Stomach (tissue), 8 donors: ENCODE measurements at regions not wholly inside any gene's neighbourhood (a gene's known extent, or its start where the extent isn't known, plus 50 kb on each side); places are given as distances from the start of the nearest gene placed in this dataset.

Source experiments
- DNase-seq, 2 donors: peaks; one replicate each; pipeline versions ENCODE4 v3.0.0 to v3.0.0-alpha.2; 2013 to 2019
- H3K27ac ChIP-seq, 5 donors: fragments of 200-600 bp in 4 of 5; sonication (generic) in 4 of 5; one replicate each; pipeline ENCODE4 v1.5.1; 2013 to 2019; ENCODE audit warnings: mild to moderate bottlenecking in 1 of 5, moderate library complexity in 1 of 5
- H3K27me3 ChIP-seq, 3 donors: fragments of 200-600 bp; sonication (generic); one replicate each; pipeline ENCODE4 v1.5.1; 2017 to 2019; ENCODE audit warnings: mixed run types in 1 of 3
- H3K36me3 ChIP-seq, 4 donors: fragments of 200-600 bp; sonication (generic); 1 replicate in 3 of 4; 2 replicates in 1 of 4; pipeline ENCODE4 v1.5.1; 2016 to 2019
- H3K4me1 ChIP-seq, 4 donors: fragments of 200-600 bp; sonication (generic); one replicate each; pipeline ENCODE4 v1.5.1; 2016 to 2019
- H3K4me3 ChIP-seq, 4 donors: fragments of 200-600 bp; sonication (generic) in 3 of 4; one replicate each; pipeline ENCODE4 v1.5.1; 2016 to 2019; ENCODE audit warnings: mild to moderate bottlenecking in 1 of 4
- H3K9me3 ChIP-seq, 4 donors: fragments of 200-600 bp; sonication (generic); one replicate each; pipeline ENCODE4 v1.5.1; 2016 to 2019
- CTCF ChIP-seq, 7 experiments: fragments of 450-650 bp in 4 of 7; fragments of 200-600 bp in 3 of 7; sonication (generic) in 3 of 7; IDR thresholded peaks; one replicate each; pipeline ENCODE4 v1.5.1; 2016 to 2019; ENCODE audit warnings: antibody characterized with exemption in 7 of 7, control low read depth in 2 of 7, mild to moderate bottlenecking in 1 of 7
- EP300 ChIP-seq: sonication (generic); formaldehyde crosslinking; IDR thresholded peaks from one replicate; pipeline ENCODE4 v1.6.1; 2017; ENCODE audit warnings: antibody characterized with exemption
- POLR2A ChIP-seq, 4 donors: fragments of 450-650 bp; IDR thresholded peaks; one replicate each; pipeline ENCODE4 v1.6.1; 2016; ENCODE audit warnings: antibody characterized with exemption in 4 of 4, control low read depth in 2 of 4, mild to moderate bottlenecking in 1 of 4, moderate library complexity in 1 of 4
- POLR2AphosphoS5 ChIP-seq, 3 donors: sonication (generic); formaldehyde crosslinking; IDR thresholded peaks; one replicate each; pipeline ENCODE4 v1.6.1; 2016; ENCODE audit warnings: antibody characterized with exemption in 3 of 3
- WGBS, 5 donors: extraction: QIAGEN DNeasy Blood & Tissue Kit in 3 of 5; methylation state at CpG; one replicate each; pipeline versions ENCODE4 v1.1.5 to v1.1.7; 2013 to 2018; 5-methylcytosine and 5-hydroxymethylcytosine counted together
- intact Hi-C: fragments of 100-400 bp; cut with DNase I; formaldehyde crosslinking; loops from one replicate; pipeline ENCODE4 v1.15.1; 2023; ENCODE audit warnings: low total_unique reads
- donor health status: healthy with polysubstance abuse.
- donor health status: Bipolar disorder and iron deficiency.
- donor health status: healthy.

- H3K27me3 ChIP-seq = no peaks in the 10 kb centered on the region
- H3K36me3 ChIP-seq = no peaks in the 10 kb centered on the region
- H3K4me3 ChIP-seq = no peak overlapping the region
- 29 to 58% (median 55%) methylated on average over 10 of the region's 10 CpGs for WGBS, 5 donors
- H3K9me3 ChIP-seq = peaks cover 0 to 15% (median 5%) of the 10 kb centered on the region in 4 donors
- no peaks in the 10 kb centered on the region for H3K4me1 ChIP-seq
- intact Hi-C loops = no loop called here
- DNase-seq = peak in 1 of 2 donors; percentile 57
- TF ChIP-seq EP300 = no peak
- no peak for TF ChIP-seq POLR2AphosphoS5 (IDR thresholded peaks at IDR 0.05)
- no peak for TF ChIP-seq CTCF (IDR thresholded peaks at IDR 0.05)
- no peak for TF ChIP-seq POLR2A (IDR thresholded peaks at IDR 0.05)
- H3K27ac ChIP-seq = no peak overlapping the region
Observed at GRCh38 chr18:76098674-76099411, 396.2 kb downstream of the ZNF516 start.

- Histone ChIP-seq H3K4me1 (no peaks in the 10 kb centered on the region), H3K4me3 (no peak overlapping the region), H3K9me3 (peaks cover 0 to 21% (median 9%) of the 10 kb centered on the region in 4 donors), H3K36me3 (no peaks in the 10 kb centered on the region), H3K27ac (no peak overlapping the region), H3K27me3 (no peaks in the 10 kb centered on the region)
- DNase-seq = no peak
- 75 to 84% (median 81%) methylated on average over 11 to 12 of the region's 12 CpGs for WGBS, 5 donors
- TF ChIP-seq EP300 = no peak
- intact Hi-C loops = no loop called here
Observed at GRCh38 chr18:76081536-76081935, 413.5 kb downstream of the ZNF516 start.

- no peaks in the 10 kb centered on the region for H3K4me1 ChIP-seq
- intact Hi-C loops = no loop called here
- no peaks in the 10 kb centered on the region for H3K27me3 ChIP-seq
- H3K36me3 ChIP-seq = no peaks in the 10 kb centered on the region
- WGBS, 5 donors = 85 to 95% (median 91%) methylated on average over 9 of the region's 9 CpGs
- H3K4me3 ChIP-seq = no peak overlapping the region
- H3K27ac ChIP-seq = no peak overlapping the region
- TF ChIP-seq POLR2A (IDR thresholded peaks at IDR 0.05) (no peak), POLR2AphosphoS5 (IDR thresholded peaks at IDR 0.05) (no peak), CTCF (IDR thresholded peaks at IDR 0.05) (no peak)
- DNase-seq = no peak
- peaks cover 0 to 11% (median 5%) of the 10 kb centered on the region in 4 donors for H3K9me3 ChIP-seq
Observed at GRCh38 chr18:76080430-76080829, 414.6 kb downstream of the ZNF516 start.

GRCh38 chr18:76075777-76076176, 419.3 kb downstream of the ZNF516 start:
- Histone ChIP-seq H3K9me3 (no peaks in the 10 kb centered on the region), H3K27me3 (no peaks in the 10 kb centered on the region), H3K27ac (no peak overlapping the region), H3K4me1 (no peaks in the 10 kb centered on the region), H3K4me3 (no peak overlapping the region), H3K36me3 (no peaks in the 10 kb centered on the region)
- intact Hi-C loops = no loop called here
- TF ChIP-seq EP300 = no peak
- no peak for TF ChIP-seq POLR2AphosphoS5 (IDR thresholded peaks at IDR 0.05)
- TF ChIP-seq CTCF (IDR thresholded peaks at IDR 0.05) = no peak
- no peak for TF ChIP-seq POLR2A (IDR thresholded peaks at IDR 0.05)
- DNase-seq = no peak
- 79 to 86% (median 82%) methylated on average over 4 of the region's 4 CpGs for WGBS, 5 donors

- intact Hi-C loops = no loop called here
- TF ChIP-seq POLR2AphosphoS5 (IDR thresholded peaks at IDR 0.05) (no peak), EP300 (no peak), POLR2A (IDR thresholded peaks at IDR 0.05) (no peak), CTCF (IDR thresholded peaks at IDR 0.05) (no peak)
- Histone ChIP-seq H3K4me3 (no peak overlapping the region), H3K9me3 (peaks cover 0 to 3% (median 0%) of the 10 kb centered on the region in 4 donors), H3K27ac (no peak overlapping the region), H3K27me3 (no peaks in the 10 kb centered on the region), H3K4me1 (no peaks in the 10 kb centered on the region), H3K36me3 (no peaks in the 10 kb centered on the region)
- DNase-seq = no peak
- 30 to 41% (median 35%) methylated on average over 6 of the region's 6 CpGs for WGBS, 5 donors
Observed at GRCh38 chr18:76064998-76065397, 430.0 kb downstream of the ZNF516 start.
